Fibroblast of lung (primary cell): ENCODE measurements at regions not wholly inside any gene's neighbourhood (a gene's known extent, or its start where the extent isn't known, plus 50 kb on each side); places are given as distances from the start of the nearest gene placed in this dataset.

Source experiments
- EZH2 ChIP-seq: IDR thresholded peaks from 2 replicates; pipeline ENCODE4 v1.5.1; 2012; ENCODE audit warnings: low read length, control low read depth, mild to moderate bottlenecking; ENCODE audit errors: missing control alignments
- TF ChIP-seq, protein P1 (sequence below), 2 donors: IDR thresholded peaks in 1 of 2; conservative IDR thresholded peaks in 1 of 2; 1 replicate in 1 of 2; 2 replicates in 1 of 2; pipeline ENCODE4 v1.5.1; 2011 to 2012; ENCODE audit warnings: low read length in 2 of 2, control low read depth in 1 of 2, inconsistent platforms in 1 of 2, low read depth in 1 of 2, mild to moderate bottlenecking in 1 of 2

DNA sequence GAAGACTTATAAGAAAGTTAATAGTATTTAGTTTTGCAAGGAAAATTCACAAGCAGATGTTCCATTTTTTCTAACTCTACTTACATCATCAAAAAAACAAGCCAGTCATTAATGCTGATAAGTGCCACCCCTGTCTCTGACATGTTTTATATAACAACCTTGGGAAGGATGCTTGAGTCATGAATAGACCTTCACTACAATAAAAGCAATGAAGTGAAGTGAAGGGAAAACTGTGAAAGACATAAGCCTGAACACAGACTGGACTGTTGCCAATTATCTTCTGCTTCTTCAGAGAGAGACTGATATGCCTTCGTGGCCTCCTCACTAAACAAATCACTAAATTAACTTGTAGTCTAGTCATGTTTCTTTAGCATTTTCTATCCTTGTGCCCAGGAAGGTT is 353.2 kb downstream of the PDHA2 start:
- TF ChIP-seq, protein P1, sequence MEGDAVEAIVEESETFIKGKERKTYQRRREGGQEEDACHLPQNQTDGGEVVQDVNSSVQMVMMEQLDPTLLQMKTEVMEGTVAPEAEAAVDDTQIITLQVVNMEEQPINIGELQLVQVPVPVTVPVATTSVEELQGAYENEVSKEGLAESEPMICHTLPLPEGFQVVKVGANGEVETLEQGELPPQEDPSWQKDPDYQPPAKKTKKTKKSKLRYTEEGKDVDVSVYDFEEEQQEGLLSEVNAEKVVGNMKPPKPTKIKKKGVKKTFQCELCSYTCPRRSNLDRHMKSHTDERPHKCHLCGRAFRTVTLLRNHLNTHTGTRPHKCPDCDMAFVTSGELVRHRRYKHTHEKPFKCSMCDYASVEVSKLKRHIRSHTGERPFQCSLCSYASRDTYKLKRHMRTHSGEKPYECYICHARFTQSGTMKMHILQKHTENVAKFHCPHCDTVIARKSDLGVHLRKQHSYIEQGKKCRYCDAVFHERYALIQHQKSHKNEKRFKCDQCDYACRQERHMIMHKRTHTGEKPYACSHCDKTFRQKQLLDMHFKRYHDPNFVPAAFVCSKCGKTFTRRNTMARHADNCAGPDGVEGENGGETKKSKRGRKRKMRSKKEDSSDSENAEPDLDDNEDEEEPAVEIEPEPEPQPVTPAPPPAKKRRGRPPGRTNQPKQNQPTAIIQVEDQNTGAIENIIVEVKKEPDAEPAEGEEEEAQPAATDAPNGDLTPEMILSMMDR (conservative IDR thresholded peaks at IDR 0.05 in 1 of 2, IDR thresholded peaks at IDR 0.05 in 1 of 2; ENCODE audit: low read depth in 1 of 2, low read length in 2 of 2) = no peak
- TF ChIP-seq EZH2 = no peak
